ENCODE measurements at regions not wholly inside any gene's neighbourhood (a gene's known extent, or its start where the extent isn't known, plus 50 kb on each side); places are given as distances from the start of the nearest gene placed in this dataset.

DNA sequence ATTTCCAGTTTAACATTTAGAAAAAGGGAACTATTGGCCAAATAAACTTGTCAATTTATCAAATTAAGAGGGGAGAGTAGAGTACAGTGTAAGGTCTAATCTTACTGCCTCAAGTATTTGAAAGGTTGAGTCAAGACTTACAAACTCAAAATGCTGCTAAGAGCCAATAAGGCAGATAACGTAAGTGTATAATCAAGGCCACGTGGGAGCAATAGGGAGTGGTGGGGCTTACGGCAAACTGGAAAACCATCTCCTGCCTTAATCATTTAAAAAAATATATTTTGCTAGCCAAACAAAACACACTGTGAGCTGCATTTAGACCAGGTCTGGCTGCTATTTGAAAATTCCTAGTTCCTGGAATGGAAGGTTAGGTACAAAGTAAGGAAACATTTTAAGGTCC, 107.3 kb upstream of the FRMD4B start:
- no peak for TF ChIP-seq CTCF (IDR thresholded peaks at IDR 0.05; ENCODE audit: poor library complexity, severe bottlenecking)
- no peak for TF ChIP-seq EZH2 (IDR thresholded peaks at IDR 0.05; ENCODE audit: borderline replicate concordance, insufficient read depth, low read length, poor library complexity, severe bottlenecking)
- TF ChIP-seq POLR2AphosphoS5 (IDR thresholded peaks at IDR 0.05), result no peak
- no peak for TF ChIP-seq TAF1 (IDR thresholded peaks at IDR 0.05; ENCODE audit: low read depth)
- no peak for TF ChIP-seq REST (IDR thresholded peaks at IDR 0.05; ENCODE audit: borderline replicate concordance)
- no peak for TF ChIP-seq EP300 (conservative IDR thresholded peaks at IDR 0.05; ENCODE audit: poor library complexity, severe bottlenecking)
- no peak for TF ChIP-seq RAD21 (conservative IDR thresholded peaks at IDR 0.05)

Data from neural cell (in vitro differentiated cells).